ENCODE measurements at regions not wholly inside any gene's neighbourhood (a gene's known extent, or its start where the extent isn't known, plus 50 kb on each side); places are given as distances from the start of the nearest gene placed in this dataset.

- no peak for TF ChIP-seq CTCF (IDR thresholded peaks at IDR 0.05)
- no peak for TF ChIP-seq POLR2A (IDR thresholded peaks at IDR 0.05)
- 72 to 73% methylated on average over 3 of the region's 3 CpGs for WGBS, 2 donors
- Histone ChIP-seq H3K4me1 (no peaks in the 10 kb centered on the region), H3K27me3 (no peaks in the 10 kb centered on the region), H3K4me3 (no peak overlapping the region), H3K27ac (no peak overlapping the region), H3K36me3 (no peaks in the 10 kb centered on the region), H3K9me3 (no peaks in the 10 kb centered on the region)
- intact Hi-C loops (cut with DNase I): no loop called here
- no peak for DNase-seq
Observed at GRCh38 chr1:81010126-81010525, 790.6 kb upstream of the ADGRL2 start.

- TF ChIP-seq POLR2A (IDR thresholded peaks at IDR 0.05) (no peak), CTCF (IDR thresholded peaks at IDR 0.05) (no peak)
- H3K4me3 ChIP-seq: no peak overlapping the region
- H3K36me3 ChIP-seq: no peaks in the 10 kb centered on the region
- H3K4me1 ChIP-seq: no peaks in the 10 kb centered on the region
- no peaks in the 10 kb centered on the region for H3K27me3 ChIP-seq
- intact Hi-C loops (cut with DNase I): no loop called here
- DNase-seq: no peak
- H3K27ac ChIP-seq: no peak overlapping the region
- no peaks in the 10 kb centered on the region for H3K9me3 ChIP-seq
- WGBS, 2 donors: 19 to 22% methylated on average over 2 of the region's 2 CpGs
Observed at GRCh38 chr1:81008293-81008692, 792.4 kb upstream of the ADGRL2 start.

GRCh38 chr1:81007024-81007423, 793.7 kb upstream of the ADGRL2 start:
- DNase-seq: no peak
- H3K36me3 ChIP-seq: no peaks in the 10 kb centered on the region
- H3K9me3 ChIP-seq: no peaks in the 10 kb centered on the region
- no peak overlapping the region for H3K27ac ChIP-seq
- no peaks in the 10 kb centered on the region for H3K4me1 ChIP-seq
- H3K4me3 ChIP-seq: no peak overlapping the region
- WGBS, 2 donors: 52 to 59% methylated on average over 3 of the region's 3 CpGs
- intact Hi-C loops (cut with DNase I): no loop called here
- no peak for TF ChIP-seq CTCF (IDR thresholded peaks at IDR 0.05)
- TF ChIP-seq POLR2A (IDR thresholded peaks at IDR 0.05): no peak
- no peaks in the 10 kb centered on the region for H3K27me3 ChIP-seq

- DNase-seq: no peak
- Histone ChIP-seq H3K27ac (no peak overlapping the region), H3K27me3 (no peaks in the 10 kb centered on the region), H3K9me3 (no peaks in the 10 kb centered on the region), H3K36me3 (no peaks in the 10 kb centered on the region), H3K4me1 (no peaks in the 10 kb centered on the region), H3K4me3 (no peak overlapping the region)
- intact Hi-C loops (cut with DNase I): no loop called here
- WGBS, 2 donors: 78 to 83% methylated on average over 5 of the region's 5 CpGs
- TF ChIP-seq CTCF (IDR thresholded peaks at IDR 0.05): no peak
- no peak for TF ChIP-seq POLR2A (IDR thresholded peaks at IDR 0.05)
Observed at GRCh38 chr1:81006502-81006901, 794.2 kb upstream of the ADGRL2 start.

- 48 to 61% methylated on average over 4 of the region's 4 CpGs for WGBS, 2 donors
- H3K27ac ChIP-seq: no peak overlapping the region
- H3K9me3 ChIP-seq: no peaks in the 10 kb centered on the region
- no peaks in the 10 kb centered on the region for H3K36me3 ChIP-seq
- H3K4me3 ChIP-seq: no peak overlapping the region
- DNase-seq: no peak
- no peaks in the 10 kb centered on the region for H3K4me1 ChIP-seq
- TF ChIP-seq CTCF (IDR thresholded peaks at IDR 0.05) (no peak), POLR2A (IDR thresholded peaks at IDR 0.05) (no peak)
- no peaks in the 10 kb centered on the region for H3K27me3 ChIP-seq
- intact Hi-C loops (cut with DNase I): no loop called here
Observed at GRCh38 chr1:81004011-81004410, 796.7 kb upstream of the ADGRL2 start.
